ENCODE measurements at regions not wholly inside any gene's neighbourhood (a gene's known extent, or its start where the extent isn't known, plus 50 kb on each side); places are given as distances from the start of the nearest gene placed in this dataset.

GRCh38 chr9:3049636-3050035 lies 205.7 kb upstream of the PUM3 start:
- DNase-seq, result no peak

DNA sequence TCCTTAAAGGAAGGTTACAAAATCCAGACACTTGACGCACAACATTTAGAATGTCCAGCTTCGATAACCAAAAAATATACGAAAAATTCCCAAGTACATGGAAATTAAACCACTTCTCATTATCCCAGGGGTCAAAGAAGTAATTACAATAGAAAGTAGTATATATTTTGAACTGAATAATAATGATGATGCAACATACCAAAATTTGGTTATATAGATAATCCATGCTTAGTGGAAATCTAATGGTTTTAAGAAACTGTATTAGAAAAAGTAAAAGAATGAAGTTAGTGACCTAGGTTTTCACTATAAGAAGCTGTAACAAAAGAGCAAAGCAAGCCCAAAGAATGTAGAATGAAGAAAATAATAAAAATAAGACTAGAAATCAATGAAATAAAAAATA lies 204.0 kb upstream of the PUM3 start:
- no peak for DNase-seq

DNA sequence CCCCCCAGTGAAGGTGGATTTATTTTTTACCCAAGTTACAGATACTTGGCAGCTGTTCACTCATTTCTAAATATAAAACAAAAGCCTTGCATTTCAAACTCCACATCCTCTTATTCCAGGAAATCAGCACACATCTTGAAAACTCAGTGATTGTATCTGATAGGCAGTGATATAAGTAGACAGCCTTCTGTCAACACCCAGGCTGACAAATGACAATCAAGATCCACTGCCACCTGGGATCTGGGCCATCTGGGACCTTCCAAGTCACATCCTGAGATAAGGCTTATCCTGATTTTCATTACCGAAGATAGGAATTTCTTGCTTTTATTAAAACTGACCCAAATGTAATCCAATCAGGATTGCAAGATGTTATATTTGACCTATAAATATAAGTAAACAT lies 201.3 kb upstream of the PUM3 start:
- no peak for DNase-seq

GRCh38 chr9:3043369-3043768 lies 199.5 kb upstream of the PUM3 start:
- no peak for DNase-seq

- DNase-seq, result no peak
These were observed 196.9 kb upstream of the PUM3 start for GRCh38 chr9:3040761-3041160.

DNA sequence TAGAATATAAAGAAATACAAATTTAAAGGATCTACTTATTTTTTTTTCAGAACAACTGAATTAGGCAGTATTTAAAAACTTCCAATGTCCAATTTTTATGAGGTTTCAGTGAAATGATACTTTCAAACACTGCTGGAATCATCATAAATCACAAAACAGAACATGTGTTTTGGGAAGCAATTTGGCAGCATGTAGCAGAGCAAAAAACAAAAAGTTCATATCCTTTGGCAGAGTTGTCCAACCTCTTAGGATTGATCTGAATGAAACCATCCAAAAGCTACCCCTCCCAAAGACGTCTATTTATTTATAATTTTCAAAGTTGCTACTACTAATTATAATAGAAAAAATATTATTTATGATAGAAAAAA lies 192.4 kb upstream of the PUM3 start:
- DNase-seq, result no peak

- no peak for DNase-seq
These were observed 191.9 kb upstream of the PUM3 start for GRCh38 chr9:3035579-3036332.

GRCh38 chr9:3032898-3033297 lies 189.0 kb upstream of the PUM3 start:
- no peak for DNase-seq

GRCh38 chr9:3028535-3028934 lies 184.6 kb upstream of the PUM3 start:
- DNase-seq, result peak; percentile 50

DNA sequence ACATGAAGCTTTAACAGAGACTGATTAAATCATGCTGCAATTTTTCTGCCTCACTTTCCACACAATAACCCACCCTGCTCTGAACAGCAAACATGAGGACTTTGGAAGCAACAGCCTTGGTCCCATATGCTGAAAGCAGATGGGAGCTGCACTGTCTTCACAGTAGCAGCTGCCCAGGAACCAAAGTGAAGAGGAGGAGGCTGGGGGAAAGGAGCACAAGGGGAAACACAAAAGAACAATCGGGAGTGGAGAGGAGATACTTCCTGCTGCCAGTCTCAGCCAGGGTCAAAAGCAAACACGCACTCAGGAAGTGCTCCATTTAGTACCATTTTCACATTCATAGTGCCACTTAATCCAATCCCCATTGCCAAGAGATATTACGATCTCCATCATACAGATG lies 183.3 kb upstream of the PUM3 start:
- DNase-seq, result peak; percentile 12

DNA sequence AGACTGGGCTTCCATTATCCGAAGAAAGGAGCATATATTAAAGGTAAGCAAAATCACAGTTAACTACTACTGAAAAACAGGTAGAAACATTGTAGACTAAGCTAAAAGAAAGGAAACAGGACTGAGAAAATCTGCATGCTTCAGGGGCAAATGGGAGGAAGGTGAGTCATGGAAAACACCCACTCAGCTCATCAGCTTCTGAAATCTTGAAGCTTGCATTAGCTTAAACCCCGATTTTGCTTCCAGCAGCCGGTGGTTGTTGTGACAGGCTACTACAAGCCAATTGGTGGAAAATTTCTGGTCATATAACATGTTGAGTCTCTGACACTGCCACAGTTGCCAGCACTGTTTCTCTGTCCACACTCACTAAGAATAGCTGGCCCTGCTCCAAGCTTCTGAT lies 179.6 kb upstream of the PUM3 start:
- no peak for DNase-seq

DNA sequence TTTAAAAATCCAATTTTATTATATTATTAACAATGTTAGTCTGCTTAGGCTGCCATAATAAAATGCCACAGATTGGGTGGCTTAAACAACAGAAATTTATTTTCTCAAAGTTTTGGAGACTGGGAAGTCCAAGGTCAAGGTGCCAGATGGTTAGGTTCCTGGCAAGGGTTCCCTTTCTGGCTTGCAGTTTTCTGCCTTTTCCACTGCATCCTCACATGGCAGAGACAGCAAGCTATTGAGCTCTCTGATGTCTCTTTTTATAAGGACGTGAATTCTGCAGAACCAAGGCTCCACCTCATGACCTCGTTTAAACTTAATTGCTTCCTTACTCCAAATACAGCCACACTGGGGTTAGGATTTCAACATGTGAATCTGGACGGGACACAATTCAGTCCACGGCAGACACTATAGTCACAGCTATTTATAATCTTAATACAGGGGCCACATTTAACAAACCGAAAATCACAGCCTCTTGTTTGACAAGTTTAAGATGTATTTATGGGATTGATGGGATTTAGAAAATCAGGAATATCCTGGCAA lies 174.9 kb upstream of the PUM3 start:
- no peak for DNase-seq

- DNase-seq, result no peak
These were observed 174.2 kb upstream of the PUM3 start for GRCh38 chr9:3018071-3018470.

GRCh38 chr9:3014178-3014577 lies 170.3 kb upstream of the PUM3 start:
- no peak for DNase-seq

DNA sequence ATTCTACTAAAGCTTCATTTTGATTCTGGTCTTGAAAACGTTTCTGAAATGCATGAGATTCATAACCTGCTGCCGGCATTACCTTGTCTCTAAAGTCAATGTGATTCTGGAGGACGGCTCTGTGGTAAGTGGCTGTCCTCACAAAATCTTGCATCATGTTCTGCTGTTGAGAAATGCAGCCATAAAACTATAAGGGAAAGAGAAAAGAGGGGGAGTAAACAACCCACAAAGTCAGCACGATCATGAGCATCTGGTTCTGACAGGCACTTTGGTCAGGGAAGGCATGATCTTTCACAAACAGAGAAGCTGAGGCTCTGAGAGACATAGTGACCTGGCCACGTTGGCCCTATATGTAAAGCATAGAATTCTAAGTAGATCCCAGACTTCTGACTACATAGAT lies 168.9 kb upstream of the PUM3 start:
- no peak for DNase-seq

GRCh38 chr9:3012245-3012644 lies 168.3 kb upstream of the PUM3 start:
- no peak for DNase-seq

- DNase-seq, result no peak
These were observed 164.2 kb upstream of the PUM3 start for GRCh38 chr9:3008091-3008490.

- no peak for DNase-seq
These were observed 163.4 kb upstream of the PUM3 start for GRCh38 chr9:3007326-3007725.

GRCh38 chr9:3006851-3007250 lies 163.0 kb upstream of the PUM3 start:
- DNase-seq, result no peak

- DNase-seq, result no peak
These were observed 160.7 kb upstream of the PUM3 start for GRCh38 chr9:3004572-3004971.

DNA sequence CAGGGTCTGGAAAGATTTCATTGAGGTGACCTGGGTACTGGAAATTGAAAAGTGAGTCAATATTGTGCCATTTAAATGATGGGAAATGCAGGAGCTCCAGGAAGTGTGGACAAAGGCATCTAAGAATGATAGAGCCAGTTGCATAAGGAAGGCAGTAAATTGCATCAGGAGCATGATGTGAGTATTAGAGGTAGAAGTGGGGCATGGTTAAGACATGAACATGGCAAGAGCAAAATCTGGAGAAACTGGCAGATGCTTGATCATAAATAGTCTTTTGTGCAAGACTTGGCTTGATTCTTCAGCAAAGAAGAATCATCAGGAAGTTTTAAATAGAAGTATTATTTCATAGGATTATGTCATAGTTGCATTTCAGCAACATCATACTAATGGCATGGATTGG lies 157.4 kb upstream of the PUM3 start:
- DNase-seq, result no peak

GRCh38 chr9:2992427-2992826 lies 148.5 kb upstream of the PUM3 start:
- DNase-seq, result no peak

GRCh38 chr9:2991292-2991691 lies 147.4 kb upstream of the PUM3 start:
- no peak for DNase-seq

DNA sequence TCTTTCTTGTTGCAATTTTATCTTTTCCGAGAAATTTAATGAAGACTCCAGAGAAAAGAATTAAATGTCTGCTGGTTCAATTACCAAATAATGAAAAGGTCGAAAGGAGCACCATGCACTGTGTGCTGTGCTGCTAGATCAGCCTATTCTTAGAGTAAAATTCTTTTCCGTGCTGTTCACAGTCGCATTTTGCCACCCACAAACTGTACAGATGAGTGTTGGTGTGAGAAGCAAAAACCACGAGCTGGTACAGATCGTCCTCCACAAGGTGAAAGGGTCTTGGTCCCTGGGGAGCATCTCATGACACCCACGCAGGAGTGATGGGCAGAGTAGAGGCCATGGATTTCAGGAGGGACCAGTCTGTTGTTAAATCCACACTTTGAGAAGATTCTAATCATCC lies 143.8 kb upstream of the PUM3 start:
- DNase-seq, result no peak

- DNase-seq, result no peak
These were observed 141.4 kb upstream of the PUM3 start for GRCh38 chr9:2985343-2985742.

Data from DMS79 treated with DMSO at 0.1 percent for 48 hours (cell line).